MG63 (cell line): ENCODE measurements at regions not wholly inside any gene's neighbourhood (a gene's known extent, or its start where the extent isn't known, plus 50 kb on each side); places are given as distances from the start of the nearest gene placed in this dataset.
A peak's percentile ranks its signal among the peaks of the same experiment; 100 is the strongest.
"Not testable (repeated sequence)": the region's sequence is repeated elsewhere in the genome, so short reads cannot be mapped to it uniquely, and the experiment has no call there.

Experiments
- DNase-seq: peaks from one replicate; pipeline ENCODE4 v3.0.0-alpha.2; 2020
- H3K27me3 ChIP-seq: fragments of 250-450 bp; sonication (Bioruptor Pico); 2 replicates; pipeline ENCODE4 v1.5.1; 2020; ENCODE audit warnings: mild to moderate bottlenecking, moderate library complexity
- H3K36me3 ChIP-seq: fragments of 250-450 bp; sonication (Bioruptor Pico); 2 replicates; pipeline ENCODE4 v1.5.1; 2020; ENCODE audit warnings: mild to moderate bottlenecking, moderate library complexity
- H3K4me3 ChIP-seq: fragments of 250-450 bp; sonication (Bioruptor Pico); 2 replicates; pipeline ENCODE4 v1.5.1; 2020; ENCODE audit warnings: mild to moderate bottlenecking, moderate library complexity
- H3K9me3 ChIP-seq: fragments of 250-450 bp; sonication (Bioruptor Pico); 2 replicates; pipeline ENCODE4 v1.5.1; 2020; ENCODE audit warnings: mild to moderate bottlenecking, moderate library complexity

GRCh38 chr17:21511363-21512195 is 135.4 kb downstream of the KCNJ12 start:
- no peaks in the 10 kb centered on the region for H3K9me3 ChIP-seq
- no peaks in the 10 kb centered on the region for H3K36me3 ChIP-seq
- peak overlapping the region; percentile 26 for H3K4me3 ChIP-seq
- H3K27me3 ChIP-seq, result peaks cover 32% of the 10 kb centered on the region
- peak; percentile 91 for DNase-seq

GRCh38 chr17:21512307-21513011 is 136.3 kb downstream of the KCNJ12 start:
- no peaks in the 10 kb centered on the region for H3K9me3 ChIP-seq
- no peak for DNase-seq
- no peak overlapping the region for H3K4me3 ChIP-seq
- H3K36me3 ChIP-seq, result no peaks in the 10 kb centered on the region
- H3K27me3 ChIP-seq, result peaks cover 32% of the 10 kb centered on the region

GRCh38 chr17:21513012-21513570 is 136.9 kb downstream of the KCNJ12 start:
- Histone ChIP-seq H3K27me3 (peaks cover 32% of the 10 kb centered on the region), H3K36me3 (no peaks in the 10 kb centered on the region), H3K4me3 (no peak overlapping the region), H3K9me3 (no peaks in the 10 kb centered on the region)
- peak; percentile 80 for DNase-seq

- H3K4me3 ChIP-seq, H3K9me3 ChIP-seq, DNase-seq, H3K36me3 ChIP-seq: not testable (repeated sequence)
- H3K27me3 ChIP-seq, result peaks cover 29% of the 10 kb centered on the region
Measured at GRCh38 chr17:21514567-21514966, 138.4 kb downstream of the KCNJ12 start.

GRCh38 chr17:21517538-21518293 is 141.6 kb downstream of the KCNJ12 start:
- Histone ChIP-seq H3K4me3 (no peak overlapping the region), H3K27me3 (peaks cover 10% of the 10 kb centered on the region), H3K9me3 (no peaks in the 10 kb centered on the region), H3K36me3 (no peaks in the 10 kb centered on the region)
- DNase-seq, result no peak

- Histone ChIP-seq H3K4me3 (no peak overlapping the region), H3K27me3 (no peaks in the 10 kb centered on the region; the same call in 1 of the 2 replicates), H3K9me3 (no peaks in the 10 kb centered on the region), H3K36me3 (no peaks in the 10 kb centered on the region)
- DNase-seq, result no peak
Measured at GRCh38 chr17:21522755-21523336, 146.7 kb downstream of the KCNJ12 start.

- Histone ChIP-seq H3K9me3 (no peaks in the 10 kb centered on the region), H3K36me3 (no peaks in the 10 kb centered on the region), H3K4me3 (no peak overlapping the region), H3K27me3 (no peaks in the 10 kb centered on the region)
- no peak for DNase-seq
Measured at GRCh38 chr17:21523497-21524210, 147.5 kb downstream of the KCNJ12 start.

GRCh38 chr17:21524211-21524591 is 148.0 kb downstream of the KCNJ12 start:
- no peak for DNase-seq
- Histone ChIP-seq H3K9me3 (no peaks in the 10 kb centered on the region), H3K27me3 (no peaks in the 10 kb centered on the region), H3K4me3 (no peak overlapping the region), H3K36me3 (no peaks in the 10 kb centered on the region)

GRCh38 chr17:21525464-21526130 is 149.4 kb downstream of the KCNJ12 start:
- H3K9me3 ChIP-seq, result no peaks in the 10 kb centered on the region
- H3K36me3 ChIP-seq, result no peaks in the 10 kb centered on the region
- H3K4me3 ChIP-seq, result no peak overlapping the region
- no peaks in the 10 kb centered on the region for H3K27me3 ChIP-seq
- no peak for DNase-seq

GRCh38 chr17:21528031-21528695 is 152.0 kb downstream of the KCNJ12 start:
- DNase-seq, result no peak
- Histone ChIP-seq H3K36me3 (peaks cover 3% of the 10 kb centered on the region), H3K9me3 (no peaks in the 10 kb centered on the region), H3K27me3 (no peaks in the 10 kb centered on the region), H3K4me3 (no peak overlapping the region)

GRCh38 chr17:21530311-21530710 is 154.2 kb downstream of the KCNJ12 start:
- Histone ChIP-seq H3K9me3 (no peaks in the 10 kb centered on the region), H3K36me3 (peaks cover 25% of the 10 kb centered on the region), H3K4me3 (no peak overlapping the region), H3K27me3 (no peaks in the 10 kb centered on the region)
- DNase-seq, result no peak

GRCh38 chr17:21530841-21531240 is 154.7 kb downstream of the KCNJ12 start:
- Histone ChIP-seq H3K4me3 (no peak overlapping the region), H3K9me3 (no peaks in the 10 kb centered on the region), H3K27me3 (no peaks in the 10 kb centered on the region), H3K36me3 (peaks cover 29% of the 10 kb centered on the region)
- no peak for DNase-seq

- no peak for DNase-seq
- Histone ChIP-seq H3K4me3 (no peak overlapping the region), H3K27me3 (no peaks in the 10 kb centered on the region), H3K36me3 (peaks cover 40% of the 10 kb centered on the region), H3K9me3 (peaks cover 15% of the 10 kb centered on the region)
Measured at GRCh38 chr17:21532763-21533385, 156.7 kb downstream of the KCNJ12 start.

GRCh38 chr17:21535686-21536375 is 156.5 kb upstream of the KCNJ18 start:
- Histone ChIP-seq H3K27me3 (no peaks in the 10 kb centered on the region), H3K9me3 (peaks cover 38% of the 10 kb centered on the region), H3K4me3 (no peak overlapping the region), H3K36me3 (peaks cover 59% of the 10 kb centered on the region)
- peak; percentile 26 for DNase-seq
